ENCODE measurements at regions not wholly inside any gene's neighbourhood (a gene's known extent, or its start where the extent isn't known, plus 50 kb on each side); places are given as distances from the start of the nearest gene placed in this dataset.
"Not testable (repeated sequence)": the region's sequence is repeated elsewhere in the genome, so short reads cannot be mapped to it uniquely, and the experiment has no call there.

DNA sequence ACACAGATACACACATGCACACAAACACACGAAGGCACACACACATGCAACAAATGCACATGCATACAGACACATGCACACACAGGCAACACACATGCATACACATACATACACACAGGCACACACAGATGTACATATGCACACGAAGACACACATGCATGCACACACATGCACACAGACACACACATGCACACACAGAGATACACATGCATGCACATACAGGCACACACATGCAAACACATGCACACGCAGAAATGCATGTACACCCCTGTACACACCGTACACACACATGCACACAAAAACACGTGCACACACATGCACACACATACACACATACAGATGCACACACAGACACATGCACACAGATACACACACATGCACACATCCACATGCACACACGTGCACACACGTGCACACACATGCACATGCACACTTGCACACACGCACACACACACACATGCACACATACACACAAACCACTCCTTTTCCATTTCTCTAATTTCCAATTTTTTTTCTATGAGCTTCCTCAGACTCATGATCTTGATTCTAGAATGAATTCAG, 63.3 kb upstream of the CCZ1B start:
- H2AFZ ChIP-seq (ENCODE audit: low read length) = no peak overlapping the region
- H3K9ac ChIP-seq (ENCODE audit: insufficient read depth, low read length) = no peak overlapping the region
- H3K27me3 ChIP-seq (ENCODE audit: control insufficient read depth, insufficient read depth, low read length) = no peaks in the 10 kb centered on the region
- no peaks in the 10 kb centered on the region for H4K20me1 ChIP-seq (ENCODE audit: control insufficient read depth, extremely low read depth, insufficient read depth, low read length)
- H3K4me3 ChIP-seq (replicated peaks in 1 of 4; ENCODE audit: control extremely low read depth in 1 of 4, insufficient read depth in 1 of 4, low read depth in 3 of 4, low read length in 4 of 4) = no peak overlapping the region
- no peak overlapping the region for H3K4me2 ChIP-seq (ENCODE audit: extremely low read depth, insufficient read depth, low read length)
- no peaks in the 10 kb centered on the region for H3K36me3 ChIP-seq (ENCODE audit: control insufficient read depth, insufficient read depth, low read length)
- no peak overlapping the region for H3K27ac ChIP-seq (ENCODE audit: insufficient read depth, low read length)
- no peak for DNase-seq (ENCODE audit: low read depth in 2 of 2)
- TF ChIP-seq EZH2 (IDR thresholded peaks at IDR 0.05; ENCODE audit: low read length, missing control alignments) = no peak
- TF ChIP-seq, protein P1, sequence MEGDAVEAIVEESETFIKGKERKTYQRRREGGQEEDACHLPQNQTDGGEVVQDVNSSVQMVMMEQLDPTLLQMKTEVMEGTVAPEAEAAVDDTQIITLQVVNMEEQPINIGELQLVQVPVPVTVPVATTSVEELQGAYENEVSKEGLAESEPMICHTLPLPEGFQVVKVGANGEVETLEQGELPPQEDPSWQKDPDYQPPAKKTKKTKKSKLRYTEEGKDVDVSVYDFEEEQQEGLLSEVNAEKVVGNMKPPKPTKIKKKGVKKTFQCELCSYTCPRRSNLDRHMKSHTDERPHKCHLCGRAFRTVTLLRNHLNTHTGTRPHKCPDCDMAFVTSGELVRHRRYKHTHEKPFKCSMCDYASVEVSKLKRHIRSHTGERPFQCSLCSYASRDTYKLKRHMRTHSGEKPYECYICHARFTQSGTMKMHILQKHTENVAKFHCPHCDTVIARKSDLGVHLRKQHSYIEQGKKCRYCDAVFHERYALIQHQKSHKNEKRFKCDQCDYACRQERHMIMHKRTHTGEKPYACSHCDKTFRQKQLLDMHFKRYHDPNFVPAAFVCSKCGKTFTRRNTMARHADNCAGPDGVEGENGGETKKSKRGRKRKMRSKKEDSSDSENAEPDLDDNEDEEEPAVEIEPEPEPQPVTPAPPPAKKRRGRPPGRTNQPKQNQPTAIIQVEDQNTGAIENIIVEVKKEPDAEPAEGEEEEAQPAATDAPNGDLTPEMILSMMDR (conservative IDR thresholded peaks at IDR 0.05 in 1 of 2, IDR thresholded peaks at IDR 0.05 in 1 of 2; ENCODE audit: low read depth in 1 of 2, low read length in 2 of 2) = no peak
- no peaks in the 10 kb centered on the region for H3K9me3 ChIP-seq (ENCODE audit: control insufficient read depth, insufficient read depth, low read depth, low read length)
- no peaks in the 10 kb centered on the region for H3K79me2 ChIP-seq (ENCODE audit: control insufficient read depth, insufficient read depth, low read length)
- H3K4me1 ChIP-seq (ENCODE audit: control insufficient read depth, extremely low read depth, insufficient read depth, low read length) = no peaks in the 10 kb centered on the region

DNA sequence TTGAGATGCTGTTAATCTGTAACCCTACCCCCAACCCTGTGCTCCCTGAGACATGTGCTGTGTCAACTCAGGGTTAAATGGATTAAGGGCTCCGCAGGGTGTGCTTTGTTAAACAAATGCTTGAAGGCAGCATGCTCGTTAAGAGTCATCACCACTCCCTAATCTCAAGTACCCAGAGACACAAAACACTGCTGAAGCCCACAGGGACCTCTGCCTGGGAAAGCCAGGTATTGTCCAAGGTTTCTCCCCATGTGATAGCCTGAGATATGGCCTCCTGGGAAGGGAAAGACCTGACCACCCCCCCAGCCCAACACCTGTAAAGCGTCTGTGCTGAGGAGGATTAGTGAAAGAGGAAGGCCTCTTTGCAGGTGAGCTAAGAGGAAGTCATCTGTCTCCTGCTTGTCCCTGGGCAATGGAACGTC, 76.0 kb upstream of the CCZ1B start:
- H3K27ac ChIP-seq (ENCODE audit: insufficient read depth, low read length); H3K36me3 ChIP-seq (ENCODE audit: control insufficient read depth, insufficient read depth, low read length); H3K27me3 ChIP-seq (ENCODE audit: control insufficient read depth, insufficient read depth, low read length); H3K9me3 ChIP-seq (ENCODE audit: control insufficient read depth, insufficient read depth, low read depth, low read length); H3K79me2 ChIP-seq (ENCODE audit: control insufficient read depth, insufficient read depth, low read length); H3K4me1 ChIP-seq (ENCODE audit: control insufficient read depth, extremely low read depth, insufficient read depth, low read length); DNase-seq (ENCODE audit: low read depth in 2 of 2); H3K9ac ChIP-seq (ENCODE audit: insufficient read depth, low read length); H2AFZ ChIP-seq (ENCODE audit: low read length); H3K4me3 ChIP-seq (replicated peaks in 1 of 4; ENCODE audit: control extremely low read depth in 1 of 4, insufficient read depth in 1 of 4, low read depth in 3 of 4, low read length in 4 of 4); H3K4me2 ChIP-seq (ENCODE audit: extremely low read depth, insufficient read depth, low read length); H4K20me1 ChIP-seq (ENCODE audit: control insufficient read depth, extremely low read depth, insufficient read depth, low read length): not testable (repeated sequence)

DNA sequence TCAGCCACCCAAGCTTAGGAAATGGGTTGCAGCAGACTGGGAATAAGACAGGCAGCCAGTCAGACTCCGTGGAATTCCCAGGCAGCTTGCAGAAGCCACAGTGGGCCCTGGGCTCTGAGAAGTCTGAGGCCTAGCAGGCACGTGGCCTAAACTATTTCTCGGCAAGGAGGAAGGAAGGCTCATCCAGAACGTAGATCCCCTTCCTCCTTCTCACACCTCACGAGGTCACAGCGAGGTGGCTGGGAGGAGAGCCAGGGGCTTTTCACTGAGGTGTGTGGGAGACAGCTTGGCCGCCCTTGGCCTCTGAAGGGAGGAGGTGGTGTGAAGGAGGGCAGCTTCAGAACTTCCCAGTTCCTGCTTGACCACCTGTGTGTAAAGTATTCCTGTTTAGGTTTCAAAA, 77.2 kb upstream of the CCZ1B start:
- not testable (repeated sequence) for DNase-seq (ENCODE audit: low read depth in 2 of 2); H3K4me3 ChIP-seq (replicated peaks in 1 of 4; ENCODE audit: control extremely low read depth in 1 of 4, insufficient read depth in 1 of 4, low read depth in 3 of 4, low read length in 4 of 4); H2AFZ ChIP-seq (ENCODE audit: low read length); H3K9me3 ChIP-seq (ENCODE audit: control insufficient read depth, insufficient read depth, low read depth, low read length); H3K36me3 ChIP-seq (ENCODE audit: control insufficient read depth, insufficient read depth, low read length); H4K20me1 ChIP-seq (ENCODE audit: control insufficient read depth, extremely low read depth, insufficient read depth, low read length); H3K4me2 ChIP-seq (ENCODE audit: extremely low read depth, insufficient read depth, low read length); H3K79me2 ChIP-seq (ENCODE audit: control insufficient read depth, insufficient read depth, low read length); H3K9ac ChIP-seq (ENCODE audit: insufficient read depth, low read length); H3K4me1 ChIP-seq (ENCODE audit: control insufficient read depth, extremely low read depth, insufficient read depth, low read length); H3K27ac ChIP-seq (ENCODE audit: insufficient read depth, low read length); H3K27me3 ChIP-seq (ENCODE audit: control insufficient read depth, insufficient read depth, low read length)

- H2AFZ ChIP-seq (ENCODE audit: low read length); H3K36me3 ChIP-seq (ENCODE audit: control insufficient read depth, insufficient read depth, low read length); DNase-seq (ENCODE audit: low read depth in 2 of 2); H3K4me2 ChIP-seq (ENCODE audit: extremely low read depth, insufficient read depth, low read length); H3K4me1 ChIP-seq (ENCODE audit: control insufficient read depth, extremely low read depth, insufficient read depth, low read length); H3K9me3 ChIP-seq (ENCODE audit: control insufficient read depth, insufficient read depth, low read depth, low read length); H3K27ac ChIP-seq (ENCODE audit: insufficient read depth, low read length); H3K27me3 ChIP-seq (ENCODE audit: control insufficient read depth, insufficient read depth, low read length); H4K20me1 ChIP-seq (ENCODE audit: control insufficient read depth, extremely low read depth, insufficient read depth, low read length); H3K9ac ChIP-seq (ENCODE audit: insufficient read depth, low read length); H3K79me2 ChIP-seq (ENCODE audit: control insufficient read depth, insufficient read depth, low read length); H3K4me3 ChIP-seq (replicated peaks in 1 of 4; ENCODE audit: control extremely low read depth in 1 of 4, insufficient read depth in 1 of 4, low read depth in 3 of 4, low read length in 4 of 4): not testable (repeated sequence)
These were observed 77.7 kb upstream of the CCZ1B start for GRCh38 chr7:6903792-6904191.

Data from fibroblast of lung (primary cell).